ENCODE measurements at regions not wholly inside any gene's neighbourhood (a gene's known extent, or its start where the extent isn't known, plus 50 kb on each side); places are given as distances from the start of the nearest gene placed in this dataset.

DNA sequence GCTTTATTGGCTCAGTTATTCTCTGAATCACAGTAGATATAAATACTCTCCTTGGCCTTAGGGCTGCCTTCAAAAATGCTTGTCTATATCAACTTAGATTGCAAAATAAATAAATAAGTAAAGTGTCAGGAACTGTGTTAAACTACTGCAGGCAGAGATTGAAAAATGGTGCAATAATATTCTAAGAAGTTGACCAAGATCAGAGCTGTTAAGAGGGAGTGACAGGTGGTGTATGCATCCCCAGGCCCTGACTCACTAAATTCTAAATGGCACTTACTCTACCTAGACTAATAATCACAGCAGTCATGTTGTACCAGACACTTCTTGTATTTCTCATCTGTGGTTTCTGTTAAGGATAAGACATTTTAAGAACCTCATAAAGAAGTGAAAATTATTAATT lies 235.1 kb upstream of the SPOCK3 start:
- no peaks in the 10 kb centered on the region for H3K27me3 ChIP-seq (ENCODE audit: insufficient read depth, low read depth, low read length)
- H4K20me1 ChIP-seq (ENCODE audit: insufficient read depth), result no peaks in the 10 kb centered on the region
- no peak overlapping the region for H3K4me2 ChIP-seq (ENCODE audit: low read length)
- no peak overlapping the region for H3K9ac ChIP-seq (ENCODE audit: low read length)
- no peaks in the 10 kb centered on the region for H3F3A ChIP-seq (ENCODE audit: insufficient read depth, low read length, poor library complexity, severe bottlenecking)
- H3K9me3 ChIP-seq (ENCODE audit: low read length), result no peaks in the 10 kb centered on the region
- TF ChIP-seq, protein P1, sequence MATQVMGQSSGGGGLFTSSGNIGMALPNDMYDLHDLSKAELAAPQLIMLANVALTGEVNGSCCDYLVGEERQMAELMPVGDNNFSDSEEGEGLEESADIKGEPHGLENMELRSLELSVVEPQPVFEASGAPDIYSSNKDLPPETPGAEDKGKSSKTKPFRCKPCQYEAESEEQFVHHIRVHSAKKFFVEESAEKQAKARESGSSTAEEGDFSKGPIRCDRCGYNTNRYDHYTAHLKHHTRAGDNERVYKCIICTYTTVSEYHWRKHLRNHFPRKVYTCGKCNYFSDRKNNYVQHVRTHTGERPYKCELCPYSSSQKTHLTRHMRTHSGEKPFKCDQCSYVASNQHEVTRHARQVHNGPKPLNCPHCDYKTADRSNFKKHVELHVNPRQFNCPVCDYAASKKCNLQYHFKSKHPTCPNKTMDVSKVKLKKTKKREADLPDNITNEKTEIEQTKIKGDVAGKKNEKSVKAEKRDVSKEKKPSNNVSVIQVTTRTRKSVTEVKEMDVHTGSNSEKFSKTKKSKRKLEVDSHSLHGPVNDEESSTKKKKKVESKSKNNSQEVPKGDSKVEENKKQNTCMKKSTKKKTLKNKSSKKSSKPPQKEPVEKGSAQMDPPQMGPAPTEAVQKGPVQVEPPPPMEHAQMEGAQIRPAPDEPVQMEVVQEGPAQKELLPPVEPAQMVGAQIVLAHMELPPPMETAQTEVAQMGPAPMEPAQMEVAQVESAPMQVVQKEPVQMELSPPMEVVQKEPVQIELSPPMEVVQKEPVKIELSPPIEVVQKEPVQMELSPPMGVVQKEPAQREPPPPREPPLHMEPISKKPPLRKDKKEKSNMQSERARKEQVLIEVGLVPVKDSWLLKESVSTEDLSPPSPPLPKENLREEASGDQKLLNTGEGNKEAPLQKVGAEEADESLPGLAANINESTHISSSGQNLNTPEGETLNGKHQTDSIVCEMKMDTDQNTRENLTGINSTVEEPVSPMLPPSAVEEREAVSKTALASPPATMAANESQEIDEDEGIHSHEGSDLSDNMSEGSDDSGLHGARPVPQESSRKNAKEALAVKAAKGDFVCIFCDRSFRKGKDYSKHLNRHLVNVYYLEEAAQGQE (IDR thresholded peaks at IDR 0.05; ENCODE audit: borderline replicate concordance), result no peak
- TF ChIP-seq POLR2AphosphoS5 (IDR thresholded peaks at IDR 0.05), result peak; percentile 18
- no peak for TF ChIP-seq SMC3 (conservative IDR thresholded peaks at IDR 0.05; ENCODE audit: poor library complexity)
- no peak for TF ChIP-seq MXI1 (conservative IDR thresholded peaks at IDR 0.05; ENCODE audit: poor library complexity, severe bottlenecking)
- TF ChIP-seq EP300 (conservative IDR thresholded peaks at IDR 0.05; ENCODE audit: poor library complexity, severe bottlenecking), result no peak
- TF ChIP-seq, protein P2, sequence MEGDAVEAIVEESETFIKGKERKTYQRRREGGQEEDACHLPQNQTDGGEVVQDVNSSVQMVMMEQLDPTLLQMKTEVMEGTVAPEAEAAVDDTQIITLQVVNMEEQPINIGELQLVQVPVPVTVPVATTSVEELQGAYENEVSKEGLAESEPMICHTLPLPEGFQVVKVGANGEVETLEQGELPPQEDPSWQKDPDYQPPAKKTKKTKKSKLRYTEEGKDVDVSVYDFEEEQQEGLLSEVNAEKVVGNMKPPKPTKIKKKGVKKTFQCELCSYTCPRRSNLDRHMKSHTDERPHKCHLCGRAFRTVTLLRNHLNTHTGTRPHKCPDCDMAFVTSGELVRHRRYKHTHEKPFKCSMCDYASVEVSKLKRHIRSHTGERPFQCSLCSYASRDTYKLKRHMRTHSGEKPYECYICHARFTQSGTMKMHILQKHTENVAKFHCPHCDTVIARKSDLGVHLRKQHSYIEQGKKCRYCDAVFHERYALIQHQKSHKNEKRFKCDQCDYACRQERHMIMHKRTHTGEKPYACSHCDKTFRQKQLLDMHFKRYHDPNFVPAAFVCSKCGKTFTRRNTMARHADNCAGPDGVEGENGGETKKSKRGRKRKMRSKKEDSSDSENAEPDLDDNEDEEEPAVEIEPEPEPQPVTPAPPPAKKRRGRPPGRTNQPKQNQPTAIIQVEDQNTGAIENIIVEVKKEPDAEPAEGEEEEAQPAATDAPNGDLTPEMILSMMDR (IDR thresholded peaks at IDR 0.05; ENCODE audit: poor library complexity, severe bottlenecking), result no peak
- no peak for TF ChIP-seq RAD21 (conservative IDR thresholded peaks at IDR 0.05)
- no peak overlapping the region for H2AFZ ChIP-seq (ENCODE audit: low read depth, low read length)
- H3K27ac ChIP-seq (ENCODE audit: low read length), result no peak overlapping the region
- H3K79me2 ChIP-seq (replicated peaks; ENCODE audit: insufficient read depth, low read length), result no peaks in the 10 kb centered on the region
- H3K4me3 ChIP-seq (ENCODE audit: low read length), result no peak overlapping the region
- H3K36me3 ChIP-seq (ENCODE audit: insufficient read depth, low read length), result no peaks in the 10 kb centered on the region
- no peaks in the 10 kb centered on the region for H3K9me2 ChIP-seq (ENCODE audit: insufficient read depth, low read length)

DNA sequence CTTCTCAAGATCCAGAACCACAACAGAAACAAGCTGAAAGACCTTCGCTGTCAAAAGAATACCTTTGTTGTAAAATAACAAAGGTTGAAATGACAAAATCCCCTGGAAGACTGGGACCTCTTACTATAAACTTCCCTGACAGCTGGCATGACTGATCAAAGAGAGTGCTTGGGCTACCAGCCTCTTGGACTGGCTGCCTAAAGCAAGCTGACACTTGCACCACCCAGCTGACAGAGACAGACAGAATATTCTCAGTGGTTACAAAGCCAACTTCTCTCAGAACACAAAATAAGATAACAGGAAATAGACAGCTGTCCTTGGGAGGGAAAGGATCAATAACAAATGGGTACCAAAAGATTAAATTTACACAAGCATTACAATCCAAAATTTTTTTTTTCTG lies 241.7 kb upstream of the SPOCK3 start:
- Histone ChIP-seq H3K79me2 (replicated peaks; ENCODE audit: insufficient read depth, low read length) (no peaks in the 10 kb centered on the region), H3K9me3 (ENCODE audit: low read length) (no peaks in the 10 kb centered on the region), H3K9ac (ENCODE audit: low read length) (no peak overlapping the region), H3K27ac (ENCODE audit: low read length) (no peak overlapping the region), H3K27me3 (ENCODE audit: insufficient read depth, low read depth, low read length) (no peaks in the 10 kb centered on the region), H3K4me3 (ENCODE audit: low read length) (no peak overlapping the region), H3K9me2 (ENCODE audit: insufficient read depth, low read length) (no peaks in the 10 kb centered on the region), H3K36me3 (ENCODE audit: insufficient read depth, low read length) (no peaks in the 10 kb centered on the region), H4K20me1 (ENCODE audit: insufficient read depth) (no peaks in the 10 kb centered on the region), H3K4me2 (ENCODE audit: low read length) (no peak overlapping the region), H3F3A (ENCODE audit: insufficient read depth, low read length, poor library complexity, severe bottlenecking) (no peaks in the 10 kb centered on the region), H2AFZ (ENCODE audit: low read depth, low read length) (no peak overlapping the region)
- TF ChIP-seq EP300 (conservative IDR thresholded peaks at IDR 0.05; ENCODE audit: poor library complexity, severe bottlenecking) (no peak), RAD21 (conservative IDR thresholded peaks at IDR 0.05) (no peak)

DNA sequence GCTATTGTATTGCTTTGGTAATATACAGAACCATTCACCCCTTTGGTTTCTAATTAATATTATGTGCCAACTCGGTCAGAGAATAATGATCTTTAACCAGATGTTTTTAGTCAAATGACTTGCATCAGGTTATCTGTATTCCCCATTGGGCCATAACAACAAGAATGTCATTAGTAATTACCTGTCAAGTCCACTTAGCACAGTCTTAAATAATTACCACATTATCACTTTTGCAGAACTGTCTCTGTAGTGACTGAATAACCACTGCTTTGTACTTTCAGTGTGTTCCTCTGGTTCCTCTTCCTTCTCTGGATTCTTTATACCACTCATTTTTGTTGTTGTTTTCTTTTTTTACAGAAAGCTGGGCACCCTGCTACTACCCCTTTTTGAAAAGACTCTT lies 257.7 kb upstream of the SPOCK3 start:
- Histone ChIP-seq H4K20me1 (ENCODE audit: insufficient read depth) (no peaks in the 10 kb centered on the region), H2AFZ (ENCODE audit: low read depth, low read length) (no peak overlapping the region), H3K9me2 (ENCODE audit: insufficient read depth, low read length) (no peaks in the 10 kb centered on the region), H3K4me2 (ENCODE audit: low read length) (no peak overlapping the region), H3K9me3 (ENCODE audit: low read length) (no peaks in the 10 kb centered on the region), H3K79me2 (replicated peaks; ENCODE audit: insufficient read depth, low read length) (no peaks in the 10 kb centered on the region), H3F3A (ENCODE audit: insufficient read depth, low read length, poor library complexity, severe bottlenecking) (no peaks in the 10 kb centered on the region), H3K36me3 (ENCODE audit: insufficient read depth, low read length) (no peaks in the 10 kb centered on the region), H3K27me3 (ENCODE audit: insufficient read depth, low read depth, low read length) (no peaks in the 10 kb centered on the region), H3K27ac (ENCODE audit: low read length) (no peak overlapping the region), H3K9ac (ENCODE audit: low read length) (no peak overlapping the region), H3K4me3 (ENCODE audit: low read length) (no peak overlapping the region)
- TF ChIP-seq, protein P1 (IDR thresholded peaks at IDR 0.05; ENCODE audit: borderline replicate concordance), result no peak
- no peak for TF ChIP-seq MXI1 (conservative IDR thresholded peaks at IDR 0.05; ENCODE audit: poor library complexity, severe bottlenecking)
- TF ChIP-seq, protein P2 (IDR thresholded peaks at IDR 0.05; ENCODE audit: poor library complexity, severe bottlenecking), result no peak
- no peak for TF ChIP-seq POLR2AphosphoS5 (IDR thresholded peaks at IDR 0.05)
- no peak for TF ChIP-seq SMC3 (conservative IDR thresholded peaks at IDR 0.05; ENCODE audit: poor library complexity)
- TF ChIP-seq EZH2 (IDR thresholded peaks at IDR 0.05; ENCODE audit: borderline replicate concordance, insufficient read depth, low read length, poor library complexity, severe bottlenecking), result no peak
- no peak for TF ChIP-seq RAD21 (conservative IDR thresholded peaks at IDR 0.05)
- no peak for TF ChIP-seq EP300 (conservative IDR thresholded peaks at IDR 0.05; ENCODE audit: poor library complexity, severe bottlenecking)
- no peak for TF ChIP-seq TAF1 (IDR thresholded peaks at IDR 0.05; ENCODE audit: low read depth)

Data from neural cell (in vitro differentiated cells).